ENCODE measurements at regions not wholly inside any gene's neighbourhood (a gene's known extent, or its start where the extent isn't known, plus 50 kb on each side); places are given as distances from the start of the nearest gene placed in this dataset.
A peak's percentile ranks its signal among the peaks of the same experiment; 100 is the strongest.

DNA sequence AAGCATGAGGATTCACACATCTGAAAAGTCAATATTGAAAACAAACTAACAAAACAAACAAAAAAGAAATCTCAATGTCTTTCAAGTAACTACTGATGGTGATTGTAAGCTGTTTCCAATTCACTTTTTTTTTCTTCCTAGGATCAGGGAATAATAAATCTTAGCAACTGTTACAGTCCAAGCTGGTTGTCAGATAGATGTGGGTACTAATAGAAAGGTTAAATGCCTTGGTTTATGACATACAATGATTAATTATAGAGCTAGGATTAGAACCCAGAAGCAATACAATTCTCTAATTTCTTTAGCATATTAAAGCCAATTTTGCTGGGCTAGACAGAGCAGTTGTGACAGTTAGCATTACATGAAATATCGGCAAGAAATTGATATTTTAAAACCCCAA lies 1301.6 kb downstream of the EPHA7 start:
- ATAC-seq (no peak), DNase-seq (no peak), FAIRE-seq (no peak)
- intact Hi-C loops (cut with DNase I) = no loop called here
- H3K4me1 ChIP-seq = no peaks in the 10 kb centered on the region
- H3K36me3 ChIP-seq = no peaks in the 10 kb centered on the region
- H3K9me3 ChIP-seq = no peaks in the 10 kb centered on the region
- WGBS, 2 donors = 64 to 75% methylated on average over 1 of the region's 1 CpG
- H3K27ac ChIP-seq = no peak overlapping the region
- TF ChIP-seq, protein P1, sequence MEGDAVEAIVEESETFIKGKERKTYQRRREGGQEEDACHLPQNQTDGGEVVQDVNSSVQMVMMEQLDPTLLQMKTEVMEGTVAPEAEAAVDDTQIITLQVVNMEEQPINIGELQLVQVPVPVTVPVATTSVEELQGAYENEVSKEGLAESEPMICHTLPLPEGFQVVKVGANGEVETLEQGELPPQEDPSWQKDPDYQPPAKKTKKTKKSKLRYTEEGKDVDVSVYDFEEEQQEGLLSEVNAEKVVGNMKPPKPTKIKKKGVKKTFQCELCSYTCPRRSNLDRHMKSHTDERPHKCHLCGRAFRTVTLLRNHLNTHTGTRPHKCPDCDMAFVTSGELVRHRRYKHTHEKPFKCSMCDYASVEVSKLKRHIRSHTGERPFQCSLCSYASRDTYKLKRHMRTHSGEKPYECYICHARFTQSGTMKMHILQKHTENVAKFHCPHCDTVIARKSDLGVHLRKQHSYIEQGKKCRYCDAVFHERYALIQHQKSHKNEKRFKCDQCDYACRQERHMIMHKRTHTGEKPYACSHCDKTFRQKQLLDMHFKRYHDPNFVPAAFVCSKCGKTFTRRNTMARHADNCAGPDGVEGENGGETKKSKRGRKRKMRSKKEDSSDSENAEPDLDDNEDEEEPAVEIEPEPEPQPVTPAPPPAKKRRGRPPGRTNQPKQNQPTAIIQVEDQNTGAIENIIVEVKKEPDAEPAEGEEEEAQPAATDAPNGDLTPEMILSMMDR (IDR thresholded peaks at IDR 0.05) = no peak
- no peak overlapping the region for H3K4me3 ChIP-seq
- H3K27me3 ChIP-seq = no peaks in the 10 kb centered on the region

DNA sequence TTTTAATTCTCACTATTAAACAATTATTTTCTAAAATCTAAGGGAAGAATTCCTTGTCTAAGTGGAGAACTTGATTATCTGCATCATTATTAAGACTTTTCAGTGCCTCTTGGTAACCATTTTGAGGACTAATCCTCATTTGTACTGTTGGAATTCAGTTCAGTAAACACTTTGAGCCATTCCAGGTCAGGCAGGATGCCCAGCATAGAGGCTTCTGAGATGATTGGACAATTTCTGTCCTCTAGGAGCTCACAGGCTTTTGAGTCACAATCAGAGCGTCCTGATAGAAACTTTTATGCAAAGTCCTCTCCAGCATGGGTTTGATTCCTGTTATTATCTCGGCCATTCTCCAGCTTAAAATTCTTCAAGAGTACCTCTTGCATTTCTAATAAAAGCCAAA lies 1304.6 kb downstream of the EPHA7 start:
- no peak for FAIRE-seq
- intact Hi-C loops (cut with DNase I) = no loop called here
- TF ChIP-seq, protein P1 (IDR thresholded peaks at IDR 0.05) = no peak
- H3K4me1 ChIP-seq = no peaks in the 10 kb centered on the region
- no peak overlapping the region for H3K27ac ChIP-seq
- H3K4me3 ChIP-seq = no peak overlapping the region
- H3K9me3 ChIP-seq = no peaks in the 10 kb centered on the region
- peak in 1 of 4 donors; percentile 37 for ATAC-seq
- no peak for DNase-seq
- 34 to 46% methylated on average over 2 of the region's 2 CpGs for WGBS, 2 donors
- H3K27me3 ChIP-seq = no peaks in the 10 kb centered on the region
- no peaks in the 10 kb centered on the region for H3K36me3 ChIP-seq

DNA sequence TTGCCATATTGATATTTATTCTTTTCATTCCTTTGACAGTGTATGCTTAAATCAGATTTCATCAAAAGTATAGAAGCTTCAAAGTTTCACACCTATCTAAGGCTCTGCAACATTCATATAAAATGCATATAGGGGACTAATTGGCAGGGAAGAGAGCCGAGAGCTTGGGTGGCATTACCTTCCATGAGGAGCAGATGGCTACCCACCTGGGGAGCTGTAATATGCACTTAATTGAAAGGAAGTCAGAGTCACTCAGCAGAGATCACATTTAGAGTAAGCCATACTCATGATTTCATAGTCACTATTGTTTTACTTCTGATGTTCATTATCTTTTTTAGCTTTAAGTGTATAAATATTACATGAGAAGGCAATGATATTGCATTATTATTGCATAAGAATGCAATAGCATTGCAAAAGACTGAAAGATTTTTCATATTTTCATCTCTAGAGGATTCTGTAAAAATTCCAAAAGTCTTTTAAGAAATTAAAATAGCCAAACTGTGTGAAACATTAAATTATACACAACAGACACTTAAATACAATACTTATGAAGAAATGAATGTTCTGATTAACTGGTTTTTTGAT lies 1305.2 kb downstream of the EPHA7 start:
- 0 to 1% methylated on average over 1 of the region's 1 CpG for WGBS, 2 donors

DNA sequence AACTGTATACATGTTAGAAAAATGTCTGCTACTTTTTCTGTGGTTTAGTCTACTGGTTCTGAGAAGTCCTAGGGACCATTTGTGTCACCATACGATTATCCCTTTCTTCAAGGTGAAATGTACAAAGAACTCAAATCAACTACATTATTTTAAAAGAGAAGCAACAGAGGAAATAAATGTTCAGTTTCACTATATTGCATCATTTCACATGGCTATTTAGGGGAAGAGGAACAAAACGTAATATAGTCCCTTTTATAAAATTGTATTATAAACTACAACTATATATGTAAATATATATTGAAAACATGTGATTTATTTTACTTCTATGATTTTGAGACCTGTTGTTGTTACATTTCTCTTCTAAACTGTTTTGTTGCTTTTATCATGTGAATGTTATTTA lies 1308.0 kb downstream of the EPHA7 start:
- FAIRE-seq (no peak), ATAC-seq (no peak), DNase-seq (no peak)
- Histone ChIP-seq H3K4me3 (no peak overlapping the region), H3K36me3 (no peaks in the 10 kb centered on the region), H3K9me3 (no peaks in the 10 kb centered on the region), H3K27me3 (no peaks in the 10 kb centered on the region), H3K27ac (no peak overlapping the region), H3K4me1 (no peaks in the 10 kb centered on the region)
- 46 to 53% methylated on average over 2 of the region's 2 CpGs for WGBS, 2 donors
- TF ChIP-seq, protein P1 (IDR thresholded peaks at IDR 0.05) = no peak
- intact Hi-C loops (cut with DNase I) = no loop called here

More for the DNA sequence above, 1305.2 kb downstream of the EPHA7 start:
- TF ChIP-seq, protein P1 (IDR thresholded peaks at IDR 0.05) = no peak
- no peak for FAIRE-seq
- DNase-seq = no peak
- no peaks in the 10 kb centered on the region for H3K27me3 ChIP-seq
- H3K4me3 ChIP-seq = no peak overlapping the region
- H3K27ac ChIP-seq = no peak overlapping the region
- no peak for ATAC-seq
- H3K36me3 ChIP-seq = no peaks in the 10 kb centered on the region
- no peaks in the 10 kb centered on the region for H3K9me3 ChIP-seq
- H3K4me1 ChIP-seq = no peaks in the 10 kb centered on the region
- intact Hi-C loops (cut with DNase I) = no loop called here

DNA sequence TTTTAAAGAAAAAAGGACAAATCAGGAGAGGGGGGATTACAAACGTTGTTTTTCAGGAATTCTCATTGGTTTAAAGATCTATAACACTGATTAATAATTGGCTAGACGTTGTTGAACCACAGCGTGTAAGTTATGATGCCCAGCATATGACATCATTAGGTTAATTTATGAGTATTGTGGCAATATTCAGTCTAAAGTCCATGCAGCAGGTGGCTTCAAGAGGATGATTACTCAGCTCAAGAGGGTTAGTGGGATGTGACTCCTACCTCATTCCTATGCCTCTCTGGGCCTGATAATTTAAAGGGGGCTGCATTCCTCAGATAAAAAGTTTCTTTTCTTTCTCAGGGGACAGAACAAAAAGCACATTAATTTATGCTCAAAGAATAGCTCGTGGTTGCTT lies 1309.0 kb downstream of the EPHA7 start:
- no peaks in the 10 kb centered on the region for H3K4me1 ChIP-seq
- no peak overlapping the region for H3K27ac ChIP-seq
- TF ChIP-seq, protein P1 (IDR thresholded peaks at IDR 0.05) = no peak
- DNase-seq = no peak
- no peak overlapping the region for H3K4me3 ChIP-seq
- no peaks in the 10 kb centered on the region for H3K9me3 ChIP-seq
- FAIRE-seq = no peak
- ATAC-seq = no peak
- intact Hi-C loops (cut with DNase I) = no loop called here
- 11 to 12% methylated on average over 4 of the region's 4 CpGs for WGBS, 2 donors
- no peaks in the 10 kb centered on the region for H3K36me3 ChIP-seq
- H3K27me3 ChIP-seq = no peaks in the 10 kb centered on the region
